GM19035 (cell line): ENCODE measurements at regions not wholly inside any gene's neighbourhood (a gene's known extent, or its start where the extent isn't known, plus 50 kb on each side); places are given as distances from the start of the nearest gene placed in this dataset.
A peak's percentile ranks its signal among the peaks of the same experiment; 100 is the strongest.

Experiments used
- ATAC-seq: cut with Tn5 transposase; IDR thresholded peaks from one replicate; pipeline ENCODE4 v1.9.1; 2021; ENCODE audit not compliant: unreplicated experiment

GRCh38 chr4:123092586-123092985 is 170.2 kb upstream of the NUDT6 start:
- ATAC-seq: no peak

- ATAC-seq: no peak
Measured at GRCh38 chr4:123093236-123093635, 170.8 kb upstream of the NUDT6 start.

GRCh38 chr4:123096038-123096437 is 173.6 kb upstream of the NUDT6 start:
- no peak for ATAC-seq

- ATAC-seq: peak; percentile 79
Measured at GRCh38 chr4:123102897-123103471, 180.6 kb upstream of the NUDT6 start.

GRCh38 chr4:123104310-123105025 is 182.1 kb upstream of the NUDT6 start:
- ATAC-seq: no peak

GRCh38 chr4:123105026-123105420 is 182.6 kb upstream of the NUDT6 start:
- no peak for ATAC-seq

GRCh38 chr4:123106747-123107146 is 184.3 kb upstream of the NUDT6 start:
- ATAC-seq: no peak

GRCh38 chr4:123107444-123108252 is 185.3 kb upstream of the NUDT6 start:
- no peak for ATAC-seq

- no peak for ATAC-seq
Measured at GRCh38 chr4:123109139-123109538, 186.7 kb upstream of the NUDT6 start.

GRCh38 chr4:123110147-123110546 is 187.8 kb upstream of the NUDT6 start:
- ATAC-seq: no peak

- ATAC-seq: no peak
Measured at GRCh38 chr4:123110685-123111084, 188.3 kb upstream of the NUDT6 start.

GRCh38 chr4:123113155-123113554 is 190.8 kb upstream of the NUDT6 start:
- no peak for ATAC-seq

- ATAC-seq: no peak
Measured at GRCh38 chr4:123114084-123114914, 191.9 kb upstream of the NUDT6 start.

- no peak for ATAC-seq
Measured at GRCh38 chr4:123114915-123115756, 192.7 kb upstream of the NUDT6 start.

- ATAC-seq: no peak
Measured at GRCh38 chr4:123116412-123116811, 194.0 kb upstream of the NUDT6 start.

- no peak for ATAC-seq
Measured at GRCh38 chr4:123120473-123120872, 198.1 kb upstream of the NUDT6 start.

- ATAC-seq: no peak
Measured at GRCh38 chr4:123121241-123121907, 199.0 kb upstream of the NUDT6 start.

- ATAC-seq: no peak
Measured at GRCh38 chr4:123125477-123125876, 203.1 kb upstream of the NUDT6 start.

GRCh38 chr4:123127218-123127617 is 204.8 kb upstream of the NUDT6 start:
- ATAC-seq: no peak

- ATAC-seq: no peak
Measured at GRCh38 chr4:123127875-123128274, 205.5 kb upstream of the NUDT6 start.
